WTC11 (cell line): ENCODE measurements at regions not wholly inside any gene's neighbourhood (a gene's known extent, or its start where the extent isn't known, plus 50 kb on each side); places are given as distances from the start of the nearest gene placed in this dataset.

Source experiments
- ESRRA ChIP-seq: sonication (generic); formaldehyde crosslinking; IDR thresholded peaks from 2 replicates; pipeline ENCODE4 v1.8.1; 2022; ENCODE audit warnings: mild to moderate bottlenecking, missing genetic modification reagents, borderline replicate concordance
- NR1H2 ChIP-seq: sonication (generic); formaldehyde crosslinking; IDR thresholded peaks from 2 replicates; pipeline ENCODE4 v1.9.0; 2021; ENCODE audit warnings: mild to moderate bottlenecking, moderate library complexity, missing genetic modification reagents
- ZNF138 ChIP-seq: sonication (generic); formaldehyde crosslinking; conservative IDR thresholded peaks from 2 replicates; pipeline ENCODE4 v1.8.1; 2022; ENCODE audit warnings: mild to moderate bottlenecking, moderate library complexity, missing genetic modification reagents
- TF ChIP-seq, protein P1 (sequence below): fragments of 200-600 bp; IDR thresholded peaks from 2 replicates; pipeline ENCODE4 v1.8.0; 2022; ENCODE audit warnings: antibody characterized with exemption
- TF ChIP-seq, protein P2 (sequence below): sonication (generic); formaldehyde crosslinking; IDR thresholded peaks from 2 replicates; pipeline ENCODE4 v1.8.1; 2023; ENCODE audit warnings: mild to moderate bottlenecking, moderate library complexity, missing genetic modification reagents

DNA sequence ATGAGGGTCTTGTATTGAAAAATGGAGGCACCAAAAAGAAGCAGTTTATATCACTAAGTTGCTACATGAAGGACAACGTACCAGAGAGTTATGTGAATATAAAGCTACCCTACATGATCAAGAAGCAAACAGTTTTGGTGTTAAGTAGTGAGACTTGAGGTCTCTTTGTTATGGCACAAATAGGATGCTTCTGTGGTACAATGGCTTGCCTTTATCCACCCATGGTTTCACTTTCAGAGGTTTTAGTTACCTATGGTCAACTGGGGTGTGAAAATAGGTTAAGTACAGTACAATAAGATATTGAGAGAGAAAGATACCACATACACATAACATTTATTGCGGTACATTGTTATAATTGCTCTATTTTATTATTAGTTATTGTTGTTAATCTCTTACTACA lies 229.2 kb upstream of the SLIT2 start:
- TF ChIP-seq, protein P1, sequence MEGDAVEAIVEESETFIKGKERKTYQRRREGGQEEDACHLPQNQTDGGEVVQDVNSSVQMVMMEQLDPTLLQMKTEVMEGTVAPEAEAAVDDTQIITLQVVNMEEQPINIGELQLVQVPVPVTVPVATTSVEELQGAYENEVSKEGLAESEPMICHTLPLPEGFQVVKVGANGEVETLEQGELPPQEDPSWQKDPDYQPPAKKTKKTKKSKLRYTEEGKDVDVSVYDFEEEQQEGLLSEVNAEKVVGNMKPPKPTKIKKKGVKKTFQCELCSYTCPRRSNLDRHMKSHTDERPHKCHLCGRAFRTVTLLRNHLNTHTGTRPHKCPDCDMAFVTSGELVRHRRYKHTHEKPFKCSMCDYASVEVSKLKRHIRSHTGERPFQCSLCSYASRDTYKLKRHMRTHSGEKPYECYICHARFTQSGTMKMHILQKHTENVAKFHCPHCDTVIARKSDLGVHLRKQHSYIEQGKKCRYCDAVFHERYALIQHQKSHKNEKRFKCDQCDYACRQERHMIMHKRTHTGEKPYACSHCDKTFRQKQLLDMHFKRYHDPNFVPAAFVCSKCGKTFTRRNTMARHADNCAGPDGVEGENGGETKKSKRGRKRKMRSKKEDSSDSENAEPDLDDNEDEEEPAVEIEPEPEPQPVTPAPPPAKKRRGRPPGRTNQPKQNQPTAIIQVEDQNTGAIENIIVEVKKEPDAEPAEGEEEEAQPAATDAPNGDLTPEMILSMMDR: no peak
- no peak for TF ChIP-seq NR1H2 (CRISPR knock-in tag)
- TF ChIP-seq, protein P2, sequence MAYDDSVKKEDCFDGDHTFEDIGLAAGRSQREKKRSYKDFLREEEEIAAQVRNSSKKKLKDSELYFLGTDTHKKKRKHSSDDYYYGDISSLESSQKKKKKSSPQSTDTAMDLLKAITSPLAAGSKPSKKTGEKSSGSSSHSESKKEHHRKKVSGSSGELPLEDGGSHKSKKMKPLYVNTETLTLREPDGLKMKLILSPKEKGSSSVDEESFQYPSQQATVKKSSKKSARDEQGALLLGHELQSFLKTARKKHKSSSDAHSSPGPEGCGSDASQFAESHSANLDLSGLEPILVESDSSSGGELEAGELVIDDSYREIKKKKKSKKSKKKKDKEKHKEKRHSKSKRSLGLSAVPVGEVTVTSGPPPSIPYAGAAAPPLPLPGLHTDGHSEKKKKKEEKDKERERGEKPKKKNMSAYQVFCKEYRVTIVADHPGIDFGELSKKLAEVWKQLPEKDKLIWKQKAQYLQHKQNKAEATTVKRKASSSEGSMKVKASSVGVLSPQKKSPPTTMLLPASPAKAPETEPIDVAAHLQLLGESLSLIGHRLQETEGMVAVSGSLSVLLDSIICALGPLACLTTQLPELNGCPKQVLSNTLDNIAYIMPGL (CRISPR knock-in tag): no peak
- no peak for TF ChIP-seq ZNF138 (CRISPR knock-in tag)
- TF ChIP-seq ESRRA (CRISPR knock-in tag): no peak
